ENCODE measurements at regions not wholly inside any gene's neighbourhood (a gene's known extent, or its start where the extent isn't known, plus 50 kb on each side); places are given as distances from the start of the nearest gene placed in this dataset.
"Not testable (repeated sequence)": the region's sequence is repeated elsewhere in the genome, so short reads cannot be mapped to it uniquely, and the experiment has no call there.

DNA sequence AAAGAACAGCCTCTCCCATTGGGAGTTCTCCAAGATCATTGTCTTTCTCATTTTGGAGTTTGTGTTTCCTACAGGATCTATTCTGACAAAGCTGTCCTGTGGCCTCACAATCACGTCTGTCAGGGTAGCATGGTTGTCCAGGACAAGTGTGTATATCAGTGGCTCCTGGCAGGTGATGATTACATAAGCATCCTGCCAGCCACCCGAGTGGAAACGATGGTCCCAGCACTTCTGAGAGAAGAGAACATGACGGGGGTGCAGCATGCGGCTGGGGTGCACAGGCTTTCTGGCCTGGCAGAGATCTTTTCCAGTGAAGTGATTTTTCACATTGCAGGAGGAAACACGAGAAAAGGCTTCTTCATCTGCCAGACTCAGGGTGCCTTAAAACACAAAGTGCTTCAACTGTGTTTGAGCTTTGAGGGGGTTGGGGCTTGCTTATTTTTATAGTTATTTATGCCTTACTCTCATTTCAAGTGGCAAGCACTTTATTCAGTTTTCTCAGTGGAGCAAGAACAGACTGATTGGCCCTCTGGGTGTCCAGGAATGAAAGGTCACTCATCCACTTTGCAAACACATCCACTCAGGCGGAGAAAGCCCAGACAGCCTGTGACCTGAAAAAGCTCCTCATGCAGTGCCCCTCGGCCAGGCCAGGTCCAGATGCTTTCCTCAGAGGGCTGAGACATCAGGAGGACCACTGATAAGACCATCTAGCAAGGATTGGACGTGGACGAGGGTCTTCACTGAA is 186.0 kb downstream of the DUSP10 start:
- DNase-seq (ENCODE audit: low read depth in 2 of 2, low spot score in 1 of 2) = no peak

DNA sequence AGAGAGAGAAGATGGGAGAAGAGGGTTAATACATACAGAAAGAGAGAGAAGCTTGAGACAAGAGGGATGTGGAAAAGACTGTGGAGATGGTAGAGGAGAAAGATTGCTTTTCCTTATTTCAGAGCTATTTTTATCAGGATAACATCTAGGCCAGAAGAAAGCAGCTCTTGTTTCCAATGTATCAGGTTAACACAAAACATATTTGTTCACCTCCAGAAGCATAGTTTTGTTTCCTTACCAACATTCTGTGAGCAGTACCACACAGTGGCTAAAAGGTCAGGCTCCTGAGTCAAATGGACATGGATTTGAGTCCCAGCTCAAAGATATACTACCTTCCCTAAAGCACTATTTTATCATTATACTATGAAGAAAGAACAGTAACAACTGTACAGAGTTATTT is 185.5 kb downstream of the DUSP10 start:
- DNase-seq (ENCODE audit: low read depth in 2 of 2, low spot score in 1 of 2) = no peak

DNA sequence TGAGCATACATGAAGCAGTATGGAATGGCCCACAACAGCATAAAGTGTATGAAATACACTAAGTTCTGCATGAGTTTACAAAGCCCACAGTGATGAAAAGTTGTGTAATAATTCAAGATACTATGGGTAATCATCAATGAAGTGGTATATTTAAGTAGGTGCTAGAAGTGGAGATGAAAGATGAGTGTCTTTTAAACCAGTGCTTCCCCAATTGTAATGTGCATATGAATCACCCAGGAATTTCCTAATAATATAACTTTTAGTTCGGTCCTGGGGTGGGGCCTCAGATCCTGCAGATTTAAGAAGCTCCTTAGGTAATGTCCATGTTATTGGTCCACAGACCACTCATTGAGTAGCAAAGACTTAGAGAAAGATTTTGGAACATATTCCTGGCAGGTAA is 184.9 kb downstream of the DUSP10 start:
- no peak for DNase-seq (ENCODE audit: low read depth in 2 of 2, low spot score in 1 of 2)

DNA sequence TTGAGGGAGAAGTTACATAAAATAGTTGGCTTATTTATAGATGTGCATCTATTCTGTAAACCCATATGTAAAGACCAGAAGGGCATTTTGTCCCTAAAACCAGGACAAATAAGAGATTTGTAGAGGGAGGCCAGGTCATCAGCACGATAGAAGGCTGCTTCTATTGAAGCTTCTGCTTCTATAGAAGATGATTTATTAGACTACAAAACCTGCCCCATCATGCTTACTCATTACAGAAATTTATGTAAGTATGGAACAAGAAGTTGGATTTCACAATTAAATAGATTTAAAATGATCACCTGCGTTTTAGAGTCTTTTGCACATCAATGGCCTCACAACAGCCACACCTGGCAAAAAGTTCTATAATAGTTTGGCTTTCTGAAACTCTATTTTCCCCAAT is 183.5 kb downstream of the DUSP10 start:
- DNase-seq (ENCODE audit: low read depth in 2 of 2, low spot score in 1 of 2) = no peak

DNA sequence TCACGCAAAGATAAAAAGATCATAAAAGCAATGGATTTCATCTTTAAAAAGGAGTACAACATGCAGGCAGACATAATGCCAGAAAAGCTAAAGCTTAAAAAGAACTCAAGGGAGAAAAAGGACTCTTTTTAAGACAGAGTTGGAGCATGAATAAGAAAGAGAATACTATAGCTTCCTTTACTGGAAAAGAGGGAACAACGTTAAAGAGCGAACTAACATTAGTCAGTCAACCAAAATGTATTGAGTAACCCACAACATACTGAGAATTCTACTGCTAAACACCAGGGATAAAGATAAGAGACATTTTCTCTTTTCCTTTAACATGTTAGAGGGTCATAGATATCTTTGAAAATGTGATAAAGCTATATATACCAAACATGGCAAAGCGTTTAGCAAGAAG is 182.0 kb downstream of the DUSP10 start:
- DNase-seq (ENCODE audit: low read depth in 2 of 2, low spot score in 1 of 2) = no peak

DNA sequence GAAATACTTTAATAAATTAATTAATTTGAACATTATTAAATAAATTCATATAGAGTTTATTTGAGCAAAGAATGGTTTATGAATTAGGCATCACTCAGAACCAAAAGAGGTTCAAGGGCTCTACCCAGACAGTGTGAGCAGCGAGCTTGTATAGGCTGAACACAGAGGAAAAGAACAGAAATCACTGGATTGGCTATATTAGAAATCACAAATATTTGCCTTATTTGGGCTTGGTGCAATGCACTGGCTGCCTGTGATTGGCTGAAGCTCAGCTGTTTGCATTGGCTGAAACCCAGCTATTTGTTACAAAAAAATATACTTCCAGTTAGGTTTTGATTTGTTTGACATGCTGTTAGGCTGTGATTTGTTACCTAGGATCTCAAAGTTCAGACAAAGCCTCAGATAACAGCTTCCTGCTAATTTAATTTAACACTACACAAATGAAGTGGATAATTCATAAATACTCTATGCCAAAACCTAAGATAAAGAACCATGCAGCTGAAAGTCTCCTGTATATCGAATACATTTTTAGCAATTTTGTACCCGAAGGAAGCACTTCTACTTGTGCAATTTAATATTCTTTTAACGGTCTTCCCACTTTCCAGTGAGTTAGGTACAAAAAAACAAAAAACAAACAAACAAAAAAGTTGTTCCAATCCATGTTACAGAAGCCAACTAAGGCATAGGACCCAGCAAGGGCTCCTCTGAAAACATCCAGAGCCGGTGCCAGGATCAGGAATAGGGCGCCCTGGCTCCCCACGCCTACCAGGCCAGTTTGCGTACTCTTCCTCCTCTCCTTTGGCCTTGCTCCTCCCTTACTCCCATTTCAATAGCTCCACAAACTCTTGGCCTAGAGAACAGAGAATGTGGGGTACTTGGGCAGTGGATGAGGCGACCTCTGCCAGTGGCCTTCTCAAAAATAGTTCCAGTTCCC is 179.1 kb downstream of the DUSP10 start:
- DNase-seq (ENCODE audit: low read depth in 2 of 2, low spot score in 1 of 2) = no peak

DNA sequence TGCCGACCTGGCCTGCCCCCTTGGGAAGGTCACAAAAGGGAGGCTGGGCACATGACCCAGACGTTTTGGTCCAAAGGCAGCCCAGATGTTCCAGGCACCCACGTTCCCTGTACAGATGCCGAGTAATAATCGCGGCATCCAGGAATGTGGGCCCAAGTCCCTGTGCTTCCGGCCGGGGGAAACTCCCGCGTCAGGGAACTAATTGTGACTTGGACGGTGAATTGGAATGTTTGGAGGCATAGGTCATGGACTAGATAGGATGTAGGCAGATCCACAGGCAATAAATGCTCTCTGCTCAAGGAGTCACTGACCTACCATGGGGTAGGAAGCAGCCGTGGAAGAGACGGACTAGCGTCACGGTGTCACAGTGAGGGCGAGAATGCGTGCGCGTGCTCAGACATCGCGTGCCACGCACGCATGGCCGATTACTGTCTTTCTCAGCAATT is 178.4 kb downstream of the DUSP10 start:
- no peak for DNase-seq (ENCODE audit: low read depth in 2 of 2, low spot score in 1 of 2)

DNA sequence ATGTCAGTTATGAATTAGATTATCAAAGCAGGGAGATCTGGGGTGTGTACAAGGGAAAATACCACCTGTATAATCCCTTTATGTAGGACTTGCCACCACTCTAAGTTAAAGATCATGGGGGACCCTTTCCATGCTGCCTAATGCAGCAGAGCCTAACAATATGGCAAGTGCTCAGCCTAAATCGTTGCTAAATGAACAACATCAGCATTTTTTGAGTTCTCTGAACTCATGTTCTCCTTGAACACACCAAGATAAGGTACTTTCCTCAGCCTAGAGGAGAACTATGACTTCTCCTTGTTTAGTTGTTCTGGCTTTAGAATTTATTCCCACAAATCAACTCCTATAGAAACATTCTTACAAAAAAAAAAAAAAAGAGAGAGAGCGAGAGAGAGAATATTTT is 177.0 kb downstream of the DUSP10 start:
- no peak for DNase-seq (ENCODE audit: low read depth in 2 of 2, low spot score in 1 of 2)

DNA sequence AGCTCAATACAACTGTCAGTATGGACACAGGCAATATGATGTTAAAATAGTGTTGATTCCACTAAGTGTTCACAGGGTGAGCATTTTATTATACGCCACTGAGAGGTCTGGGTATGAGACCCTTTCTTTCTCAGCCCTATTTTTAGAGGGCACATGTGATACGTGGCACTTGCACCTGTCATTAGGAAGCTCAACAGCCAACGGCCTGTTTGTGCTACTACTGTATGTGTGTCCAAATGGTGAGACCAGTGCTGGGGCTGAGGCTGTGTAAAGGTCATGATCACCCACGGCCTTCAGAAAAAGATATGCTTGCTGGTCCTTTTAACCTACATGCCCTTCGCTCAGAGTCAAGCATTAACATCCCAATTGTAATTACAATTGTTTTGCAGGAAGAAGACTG is 176.2 kb downstream of the DUSP10 start:
- DNase-seq (ENCODE audit: low read depth in 2 of 2, low spot score in 1 of 2) = no peak

DNA sequence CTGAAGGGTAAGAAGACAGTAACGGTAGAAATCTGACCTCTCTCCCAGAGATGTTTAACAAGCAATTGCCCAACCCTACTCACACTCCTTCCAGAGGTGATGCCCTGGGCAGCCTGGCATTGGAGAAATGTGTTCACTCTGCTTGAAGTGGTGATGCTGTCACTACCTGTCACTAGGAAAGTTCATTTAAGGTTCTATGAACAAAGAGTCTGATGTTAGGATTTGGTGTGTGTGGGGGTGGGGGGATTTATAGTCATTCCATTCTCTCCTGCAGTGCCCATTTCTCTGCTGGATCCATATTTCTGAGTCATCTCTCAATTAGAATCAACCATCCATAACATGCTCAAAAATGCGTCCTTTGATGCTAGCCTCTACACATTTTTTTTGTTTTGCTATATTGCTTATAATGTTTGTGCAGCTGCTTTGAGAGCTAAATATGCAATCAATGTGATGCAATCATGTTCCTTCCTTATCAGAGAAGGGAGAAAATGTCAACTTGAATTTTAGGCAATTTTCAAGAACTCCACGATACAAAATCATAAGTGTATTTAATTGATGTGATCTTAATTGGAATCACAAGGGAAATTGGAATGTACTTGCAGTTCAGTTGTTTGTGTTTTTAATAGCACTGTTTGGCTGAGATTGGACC is 173.9 kb downstream of the DUSP10 start:
- DNase-seq (ENCODE audit: low read depth in 2 of 2, low spot score in 1 of 2) = no peak

DNA sequence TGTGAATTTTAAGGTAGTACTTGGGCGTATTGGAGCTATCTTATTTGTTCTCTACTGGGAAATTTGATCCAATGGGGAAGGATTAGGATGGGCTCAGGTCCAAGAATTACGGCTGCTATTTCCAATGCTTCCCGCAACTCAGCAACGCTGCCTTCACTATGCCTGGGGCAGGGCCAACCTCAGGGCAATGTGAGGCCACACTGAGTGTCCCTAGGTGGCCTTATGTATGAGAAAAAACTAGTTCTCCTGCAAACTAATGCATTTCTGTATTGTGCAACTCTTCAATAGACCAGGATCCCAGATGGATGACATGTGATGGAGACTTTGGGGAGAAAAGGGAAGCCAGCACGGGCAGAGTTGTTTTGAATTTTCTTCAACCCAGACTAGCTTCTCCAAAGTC is 168.1 kb downstream of the DUSP10 start:
- no peak for DNase-seq (ENCODE audit: low read depth in 2 of 2, low spot score in 1 of 2)

DNA sequence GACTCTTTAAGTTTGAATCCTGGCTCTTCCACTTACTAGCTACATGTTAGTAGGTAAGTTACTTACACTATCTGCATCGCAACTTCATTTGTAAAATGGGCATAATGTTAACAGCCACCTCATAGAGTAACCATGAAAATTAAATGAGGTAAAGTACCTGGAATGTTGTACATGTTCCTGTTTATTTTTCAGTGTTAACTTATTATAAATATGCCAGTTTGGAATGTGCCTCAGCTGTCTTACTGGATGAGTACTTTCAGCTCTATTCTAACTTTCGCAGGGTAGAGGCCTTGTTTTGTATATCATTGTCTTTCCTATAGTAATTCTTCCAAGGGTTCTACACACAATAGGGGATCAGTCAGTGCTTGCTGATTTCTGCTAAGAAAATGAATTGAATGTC is 167.4 kb downstream of the DUSP10 start:
- no peak for DNase-seq (ENCODE audit: low read depth in 2 of 2, low spot score in 1 of 2)

DNA sequence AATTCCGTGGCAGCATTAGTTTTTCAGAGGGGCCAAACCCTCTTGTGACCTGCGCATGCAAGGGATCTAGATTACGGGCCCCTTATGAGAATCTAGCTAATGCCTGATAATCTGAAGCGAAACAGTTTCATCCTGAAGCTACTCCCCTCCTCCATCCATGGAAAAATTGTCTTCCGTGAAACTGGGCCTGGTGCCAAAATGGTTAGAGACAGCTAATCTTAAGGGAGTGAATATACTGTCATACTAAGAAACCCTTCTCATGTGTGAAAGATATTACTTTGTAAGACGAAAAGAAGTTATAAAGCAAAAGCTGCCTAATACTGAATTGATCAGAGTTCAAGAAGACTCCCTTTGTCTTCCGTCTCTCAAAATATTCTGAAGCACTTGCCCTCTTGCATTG is 166.3 kb downstream of the DUSP10 start:
- no peak for DNase-seq (ENCODE audit: low read depth in 2 of 2, low spot score in 1 of 2)

DNA sequence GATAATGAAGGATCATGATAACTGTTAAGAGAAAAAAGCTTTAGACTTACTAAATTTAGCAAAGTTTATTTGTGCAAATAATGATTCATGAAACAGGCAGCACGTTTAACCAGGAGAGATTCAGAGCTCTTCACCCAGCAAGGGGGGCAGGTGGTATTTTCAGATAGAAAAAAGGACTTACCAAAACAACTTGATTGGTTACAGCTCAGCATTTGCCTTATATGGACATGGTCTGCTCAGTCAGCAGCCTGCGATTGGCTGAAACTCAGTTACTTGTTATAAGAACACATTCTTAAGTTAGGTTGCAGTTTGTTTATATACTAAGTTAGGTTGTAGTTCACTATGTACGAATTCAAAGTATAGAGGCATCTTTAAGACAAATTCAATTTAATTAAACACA is 165.6 kb downstream of the DUSP10 start:
- no peak for DNase-seq (ENCODE audit: low read depth in 2 of 2, low spot score in 1 of 2)

DNA sequence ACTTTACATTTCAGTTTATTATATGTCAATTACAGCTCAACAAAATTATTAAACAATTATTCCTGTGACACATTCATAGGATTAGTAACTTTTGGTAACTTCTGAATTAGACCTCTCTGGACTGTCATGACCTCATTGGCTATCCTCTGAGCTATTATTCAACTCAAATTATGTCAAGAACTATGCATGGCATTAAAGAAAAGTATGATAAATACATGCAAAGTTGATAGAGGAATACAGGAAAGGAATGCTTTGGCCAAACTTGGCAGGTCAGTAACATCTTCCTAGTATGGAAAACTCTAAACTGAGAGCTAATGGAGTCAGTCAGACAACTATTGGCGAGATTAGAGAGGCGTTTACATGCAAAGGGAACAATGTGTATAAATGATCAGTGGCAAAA is 158.4 kb downstream of the DUSP10 start:
- DNase-seq (ENCODE audit: low read depth in 2 of 2, low spot score in 1 of 2) = no peak

DNA sequence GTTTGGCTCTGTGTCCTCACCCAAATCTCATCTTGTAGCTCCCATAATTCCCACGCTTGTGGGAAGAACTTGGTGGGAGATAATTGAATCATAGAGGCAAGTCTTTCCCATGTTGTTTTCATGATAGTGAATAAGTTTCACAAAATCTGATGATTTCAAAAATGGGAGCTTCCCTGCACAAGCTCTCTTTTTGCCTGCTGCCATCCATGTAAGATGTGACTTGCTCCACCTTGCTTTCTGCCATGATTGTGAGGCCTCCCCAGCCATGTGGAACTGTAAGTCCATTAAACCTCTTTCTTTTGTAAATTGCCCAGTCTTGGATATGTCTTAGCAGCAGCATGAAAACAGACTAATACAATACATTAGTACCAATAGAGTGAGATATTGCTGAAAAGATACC is 154.9 kb downstream of the DUSP10 start:
- DNase-seq (ENCODE audit: low read depth in 2 of 2, low spot score in 1 of 2) = not testable (repeated sequence)

DNA sequence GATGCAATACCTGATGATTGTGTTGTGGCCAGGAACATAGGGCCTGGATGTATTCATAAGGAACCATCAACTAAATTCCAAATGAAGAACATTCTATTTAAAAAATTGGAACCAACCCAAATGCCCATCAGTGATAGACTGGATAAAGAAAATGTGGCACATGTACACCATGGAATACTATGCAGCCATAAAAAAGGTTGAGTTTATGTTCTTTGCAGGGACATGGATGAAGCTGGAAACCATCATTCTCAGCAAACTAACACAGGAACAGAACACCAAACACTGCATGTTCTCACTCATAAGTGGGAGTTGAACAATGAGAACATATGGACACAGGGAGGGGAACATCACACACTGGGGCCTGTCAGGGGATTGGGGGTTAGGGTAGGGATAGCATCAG is 150.6 kb downstream of the DUSP10 start:
- DNase-seq (ENCODE audit: low read depth in 2 of 2, low spot score in 1 of 2) = not testable (repeated sequence)

DNA sequence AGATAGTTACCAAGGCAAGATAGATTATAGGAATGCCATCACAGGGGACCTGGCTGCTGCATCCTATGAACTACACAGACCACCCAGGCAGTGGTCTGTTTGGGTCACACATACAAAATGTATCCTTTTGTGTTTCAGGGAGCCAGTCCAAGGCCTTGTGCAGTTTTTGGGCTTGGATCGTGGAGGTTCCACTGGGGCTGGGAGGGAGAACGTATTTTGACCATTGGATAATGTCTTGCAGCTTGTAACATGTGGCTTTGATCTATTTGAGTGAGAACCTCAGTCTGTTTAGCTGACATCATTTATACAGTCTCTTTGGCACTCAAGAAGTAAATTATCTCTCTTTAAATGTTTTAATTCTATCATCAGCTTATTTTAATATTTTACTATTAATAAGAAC is 147.3 kb downstream of the DUSP10 start:
- DNase-seq (ENCODE audit: low read depth in 2 of 2, low spot score in 1 of 2) = no peak

DNA sequence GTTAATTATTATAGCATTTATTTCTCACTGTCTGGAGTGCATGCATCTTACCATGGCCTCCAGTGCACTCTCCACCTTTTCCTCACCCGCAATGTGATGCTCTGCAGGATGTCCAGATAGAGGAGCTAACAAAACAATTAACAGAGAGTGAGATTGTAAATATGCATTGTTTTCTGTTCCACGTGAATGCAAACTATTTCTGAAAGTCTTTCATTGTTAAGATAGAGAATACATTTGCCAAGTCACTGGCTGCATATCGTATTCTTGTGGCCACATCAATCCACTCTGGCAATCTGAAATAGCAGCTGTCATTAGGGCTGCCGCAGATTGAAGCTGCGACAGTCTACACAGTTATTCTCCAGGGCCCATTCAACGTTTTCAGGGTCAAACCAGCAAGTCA is 143.8 kb downstream of the DUSP10 start:
- DNase-seq (ENCODE audit: low read depth in 2 of 2, low spot score in 1 of 2) = no peak

DNA sequence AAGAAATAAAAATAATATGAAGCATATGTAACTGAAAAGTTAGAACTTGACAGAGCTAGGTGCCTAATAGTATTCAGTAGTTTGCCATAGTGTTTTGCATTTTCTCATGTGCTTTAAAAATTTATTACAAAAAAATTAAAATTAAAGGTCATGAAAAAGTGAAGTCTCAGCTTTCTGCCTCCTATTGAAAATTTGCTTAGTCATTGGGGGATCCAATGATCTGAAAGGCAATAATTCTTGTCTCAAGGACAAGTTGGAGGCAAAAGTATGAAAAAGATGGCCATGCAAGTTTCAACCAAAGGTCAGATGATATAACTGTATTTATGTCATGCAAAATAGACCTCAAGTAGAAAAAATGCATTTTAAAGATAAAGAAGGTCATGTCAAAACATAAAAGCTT is 140.7 kb downstream of the DUSP10 start:
- DNase-seq (ENCODE audit: low read depth in 2 of 2, low spot score in 1 of 2) = no peak

DNA sequence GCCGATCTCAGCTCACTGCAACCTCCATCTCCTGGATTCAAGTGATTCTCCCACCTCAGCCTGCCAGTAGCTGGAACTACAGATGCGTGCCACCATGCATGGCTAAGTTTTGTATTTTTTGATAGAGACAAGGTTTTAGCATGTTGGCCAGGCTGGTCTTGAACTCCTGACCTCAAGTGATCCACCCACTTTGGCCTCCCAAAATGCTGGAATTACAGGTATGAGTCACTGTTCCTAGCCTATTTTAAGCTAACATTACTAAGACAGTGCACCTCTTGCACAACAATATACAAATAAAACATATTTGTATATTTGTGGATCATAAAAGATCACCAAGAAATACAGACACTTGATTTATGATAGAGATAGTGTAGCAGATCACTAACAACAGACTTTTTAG is 139.1 kb downstream of the DUSP10 start:
- no peak for DNase-seq (ENCODE audit: low read depth in 2 of 2, low spot score in 1 of 2)

DNA sequence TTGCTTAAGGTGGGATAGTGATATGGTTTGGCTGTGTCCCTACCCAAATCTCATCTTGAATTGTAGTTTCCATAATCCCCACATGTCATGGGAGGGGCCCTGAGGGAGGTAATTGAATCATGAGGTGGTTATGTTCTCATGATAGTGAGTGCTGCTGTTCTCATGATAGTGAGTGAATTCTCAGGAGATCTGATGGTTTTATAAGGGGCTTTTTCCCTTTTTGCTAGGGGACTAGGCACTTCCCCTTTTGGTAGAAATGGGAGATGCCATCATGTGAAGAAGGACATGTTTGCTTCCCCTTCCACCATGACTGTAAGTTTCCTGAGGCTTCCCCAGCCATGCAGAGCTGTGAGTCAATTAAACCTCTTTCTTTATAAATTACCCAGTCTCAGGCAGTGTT is 137.5 kb downstream of the DUSP10 start:
- not testable (repeated sequence) for DNase-seq (ENCODE audit: low read depth in 2 of 2, low spot score in 1 of 2)
